HepG2 (cell line): ENCODE measurements at regions not wholly inside any gene's neighbourhood (a gene's known extent, or its start where the extent isn't known, plus 50 kb on each side); places are given as distances from the start of the nearest gene placed in this dataset.

Source experiments
- HDAC2 ChIP-seq: sonication (generic); formaldehyde crosslinking; IDR thresholded peaks from 2 replicates; pipeline ENCODE4 v1.4.0; 2020; ENCODE audit warnings: missing genetic modification reagents
- KLF9 ChIP-seq: IDR thresholded peaks from 2 replicates; pipeline ENCODE4 v1.6.1; 2016; ENCODE audit warnings: low read depth
- PAX8 ChIP-seq: sonication (generic); formaldehyde crosslinking; IDR thresholded peaks from 2 replicates; pipeline ENCODE4 v1.8.0; 2022; ENCODE audit warnings: mild to moderate bottlenecking, missing genetic modification reagents, borderline replicate concordance
- SIN3B ChIP-seq: fragments of 150-350 bp; IDR thresholded peaks from 2 replicates; pipeline ENCODE4 v1.6.1; 2014; ENCODE audit warnings: low read length
- ZNF317 ChIP-seq: sonication (generic); formaldehyde crosslinking; IDR thresholded peaks from 2 replicates; pipeline ENCODE4 v1.5.0; 2020; ENCODE audit warnings: mild to moderate bottlenecking, missing genetic modification reagents
- TF ChIP-seq, protein P1 (sequence below): sonication (generic); formaldehyde crosslinking; IDR thresholded peaks from 2 replicates; pipeline ENCODE4 v1.5.0; 2020; ENCODE audit warnings: mild to moderate bottlenecking, missing genetic modification reagents, moderate library complexity
- TF ChIP-seq, protein P2 (sequence below): sonication (generic); formaldehyde crosslinking; IDR thresholded peaks from 2 replicates; pipeline ENCODE4 v1.4.0; 2020; ENCODE audit warnings: missing genetic modification reagents

DNA sequence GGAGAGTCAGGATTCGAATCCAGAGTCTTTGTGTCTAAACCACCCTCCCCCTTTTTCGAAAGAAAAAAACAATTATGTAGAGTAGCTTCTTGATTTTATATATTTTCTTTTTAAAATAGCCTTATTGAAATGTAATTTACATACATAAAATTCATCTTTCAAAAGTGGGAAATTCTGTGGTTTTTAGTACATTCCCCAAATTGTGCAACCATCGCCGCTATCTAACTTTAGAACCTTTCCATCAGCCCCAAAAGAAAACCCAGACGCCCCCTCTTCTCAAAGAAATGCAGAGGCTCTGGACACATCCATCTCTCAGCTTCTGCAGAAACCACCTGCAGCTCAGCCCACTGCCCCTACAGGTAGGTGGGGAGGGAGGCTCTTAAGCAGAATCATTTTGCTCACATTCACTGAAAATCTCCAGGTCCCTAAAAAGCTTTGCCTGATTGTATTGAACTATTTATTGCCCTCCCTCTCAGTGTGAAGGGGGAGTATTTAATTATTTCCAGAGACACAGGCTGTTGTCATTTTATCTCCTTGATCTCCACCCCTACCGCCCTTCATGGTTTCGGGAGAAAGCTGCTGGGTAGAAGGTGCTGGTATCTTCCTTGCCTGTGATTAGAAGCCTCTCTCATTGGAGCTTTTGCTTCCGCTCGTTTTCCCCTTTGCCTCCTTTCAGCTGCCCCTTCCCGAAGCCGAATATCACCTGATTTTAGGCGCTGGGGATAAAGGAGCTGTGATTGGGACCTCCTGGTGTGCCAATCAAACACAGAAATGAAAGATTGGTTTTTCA, 68.7 kb upstream of the KCNG1 start:
- TF ChIP-seq, protein P1, sequence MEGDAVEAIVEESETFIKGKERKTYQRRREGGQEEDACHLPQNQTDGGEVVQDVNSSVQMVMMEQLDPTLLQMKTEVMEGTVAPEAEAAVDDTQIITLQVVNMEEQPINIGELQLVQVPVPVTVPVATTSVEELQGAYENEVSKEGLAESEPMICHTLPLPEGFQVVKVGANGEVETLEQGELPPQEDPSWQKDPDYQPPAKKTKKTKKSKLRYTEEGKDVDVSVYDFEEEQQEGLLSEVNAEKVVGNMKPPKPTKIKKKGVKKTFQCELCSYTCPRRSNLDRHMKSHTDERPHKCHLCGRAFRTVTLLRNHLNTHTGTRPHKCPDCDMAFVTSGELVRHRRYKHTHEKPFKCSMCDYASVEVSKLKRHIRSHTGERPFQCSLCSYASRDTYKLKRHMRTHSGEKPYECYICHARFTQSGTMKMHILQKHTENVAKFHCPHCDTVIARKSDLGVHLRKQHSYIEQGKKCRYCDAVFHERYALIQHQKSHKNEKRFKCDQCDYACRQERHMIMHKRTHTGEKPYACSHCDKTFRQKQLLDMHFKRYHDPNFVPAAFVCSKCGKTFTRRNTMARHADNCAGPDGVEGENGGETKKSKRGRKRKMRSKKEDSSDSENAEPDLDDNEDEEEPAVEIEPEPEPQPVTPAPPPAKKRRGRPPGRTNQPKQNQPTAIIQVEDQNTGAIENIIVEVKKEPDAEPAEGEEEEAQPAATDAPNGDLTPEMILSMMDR (CRISPR knock-in tag), result no peak
- TF ChIP-seq PAX8, result no peak
- TF ChIP-seq ZNF317, result no peak
- TF ChIP-seq, protein P2, sequence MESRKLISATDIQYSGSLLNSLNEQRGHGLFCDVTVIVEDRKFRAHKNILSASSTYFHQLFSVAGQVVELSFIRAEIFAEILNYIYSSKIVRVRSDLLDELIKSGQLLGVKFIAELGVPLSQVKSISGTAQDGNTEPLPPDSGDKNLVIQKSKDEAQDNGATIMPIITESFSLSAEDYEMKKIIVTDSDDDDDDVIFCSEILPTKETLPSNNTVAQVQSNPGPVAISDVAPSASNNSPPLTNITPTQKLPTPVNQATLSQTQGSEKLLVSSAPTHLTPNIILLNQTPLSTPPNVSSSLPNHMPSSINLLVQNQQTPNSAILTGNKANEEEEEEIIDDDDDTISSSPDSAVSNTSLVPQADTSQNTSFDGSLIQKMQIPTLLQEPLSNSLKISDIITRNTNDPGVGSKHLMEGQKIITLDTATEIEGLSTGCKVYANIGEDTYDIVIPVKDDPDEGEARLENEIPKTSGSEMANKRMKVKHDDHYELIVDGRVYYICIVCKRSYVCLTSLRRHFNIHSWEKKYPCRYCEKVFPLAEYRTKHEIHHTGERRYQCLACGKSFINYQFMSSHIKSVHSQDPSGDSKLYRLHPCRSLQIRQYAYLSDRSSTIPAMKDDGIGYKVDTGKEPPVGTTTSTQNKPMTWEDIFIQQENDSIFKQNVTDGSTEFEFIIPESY (CRISPR knock-in tag), result no peak
- no peak for TF ChIP-seq HDAC2 (CRISPR knock-in tag)
- TF ChIP-seq SIN3B, result no peak
- TF ChIP-seq KLF9, result no peak
